ENCODE measurements at regions not wholly inside any gene's neighbourhood (a gene's known extent, or its start where the extent isn't known, plus 50 kb on each side); places are given as distances from the start of the nearest gene placed in this dataset.

DNA sequence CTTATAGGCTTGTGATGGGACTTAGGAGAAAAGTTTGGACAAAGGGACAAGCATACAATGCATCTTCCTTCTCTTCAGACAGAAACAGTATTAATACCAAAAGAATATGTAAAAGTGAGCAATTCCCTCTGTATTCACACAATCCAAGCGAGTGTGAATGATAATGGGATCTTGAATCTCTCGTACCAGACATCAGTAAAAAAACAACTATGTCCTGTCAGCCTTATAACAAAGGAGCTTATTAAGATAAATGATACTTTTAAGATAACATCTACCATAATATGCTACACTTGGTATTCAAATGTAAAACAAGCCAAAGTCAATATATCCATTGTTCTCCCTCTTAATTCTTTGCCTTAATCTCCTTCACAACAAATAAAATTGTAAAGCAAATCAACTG is 288.6 kb upstream of the CNTN6 start:
- no peak overlapping the region for H3K4me3 ChIP-seq (ENCODE audit: low read depth, low read length)
- TF ChIP-seq, protein P1, sequence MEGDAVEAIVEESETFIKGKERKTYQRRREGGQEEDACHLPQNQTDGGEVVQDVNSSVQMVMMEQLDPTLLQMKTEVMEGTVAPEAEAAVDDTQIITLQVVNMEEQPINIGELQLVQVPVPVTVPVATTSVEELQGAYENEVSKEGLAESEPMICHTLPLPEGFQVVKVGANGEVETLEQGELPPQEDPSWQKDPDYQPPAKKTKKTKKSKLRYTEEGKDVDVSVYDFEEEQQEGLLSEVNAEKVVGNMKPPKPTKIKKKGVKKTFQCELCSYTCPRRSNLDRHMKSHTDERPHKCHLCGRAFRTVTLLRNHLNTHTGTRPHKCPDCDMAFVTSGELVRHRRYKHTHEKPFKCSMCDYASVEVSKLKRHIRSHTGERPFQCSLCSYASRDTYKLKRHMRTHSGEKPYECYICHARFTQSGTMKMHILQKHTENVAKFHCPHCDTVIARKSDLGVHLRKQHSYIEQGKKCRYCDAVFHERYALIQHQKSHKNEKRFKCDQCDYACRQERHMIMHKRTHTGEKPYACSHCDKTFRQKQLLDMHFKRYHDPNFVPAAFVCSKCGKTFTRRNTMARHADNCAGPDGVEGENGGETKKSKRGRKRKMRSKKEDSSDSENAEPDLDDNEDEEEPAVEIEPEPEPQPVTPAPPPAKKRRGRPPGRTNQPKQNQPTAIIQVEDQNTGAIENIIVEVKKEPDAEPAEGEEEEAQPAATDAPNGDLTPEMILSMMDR (IDR thresholded peaks at IDR 0.05; ENCODE audit: low read depth, low read length, missing control alignments) = no peak
- no peak for DNase-seq (ENCODE audit: low read depth)

DNA sequence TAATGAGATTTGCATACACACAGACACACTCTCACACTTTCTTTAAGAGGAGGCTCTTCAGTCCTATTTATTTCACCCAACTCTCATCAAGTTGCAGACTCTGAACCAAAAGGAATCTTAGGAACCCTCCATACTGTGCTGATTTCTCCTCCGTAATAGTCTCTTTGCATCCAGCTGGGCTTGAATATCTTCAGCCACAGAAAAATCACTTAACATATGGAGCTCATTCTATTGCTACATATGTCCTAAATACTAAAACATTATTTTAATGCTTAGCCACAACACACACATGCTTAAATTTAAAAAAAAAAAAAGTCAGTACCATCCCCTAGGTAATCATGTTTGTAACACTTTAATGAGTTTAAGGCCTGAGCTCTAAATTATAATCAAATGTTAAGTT is 287.5 kb upstream of the CNTN6 start:
- no peak overlapping the region for H3K4me3 ChIP-seq (ENCODE audit: low read depth, low read length)
- TF ChIP-seq, protein P1 (IDR thresholded peaks at IDR 0.05; ENCODE audit: low read depth, low read length, missing control alignments) = no peak
- DNase-seq (ENCODE audit: low read depth) = no peak

DNA sequence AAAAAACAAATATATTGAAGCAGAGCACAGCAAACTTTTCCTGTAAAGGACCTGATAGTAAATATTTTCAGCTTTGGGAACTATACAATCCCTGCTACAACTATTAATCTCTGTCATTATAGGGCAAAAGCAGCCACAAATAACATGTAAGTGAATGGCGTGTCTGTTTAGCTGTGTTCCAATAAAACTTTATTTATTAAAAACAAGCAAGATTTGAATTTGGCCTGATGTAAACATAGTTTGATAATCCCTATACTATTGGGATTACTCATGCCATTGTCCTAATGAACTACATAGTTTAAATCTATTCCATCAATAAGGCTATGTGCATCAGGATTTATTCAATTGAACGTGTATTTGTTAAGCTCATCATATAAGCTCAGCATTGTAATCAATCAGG is 286.8 kb upstream of the CNTN6 start:
- H3K4me3 ChIP-seq (ENCODE audit: low read depth, low read length) = no peak overlapping the region
- DNase-seq (ENCODE audit: low read depth) = no peak
- TF ChIP-seq, protein P1 (IDR thresholded peaks at IDR 0.05; ENCODE audit: low read depth, low read length, missing control alignments) = no peak

DNA sequence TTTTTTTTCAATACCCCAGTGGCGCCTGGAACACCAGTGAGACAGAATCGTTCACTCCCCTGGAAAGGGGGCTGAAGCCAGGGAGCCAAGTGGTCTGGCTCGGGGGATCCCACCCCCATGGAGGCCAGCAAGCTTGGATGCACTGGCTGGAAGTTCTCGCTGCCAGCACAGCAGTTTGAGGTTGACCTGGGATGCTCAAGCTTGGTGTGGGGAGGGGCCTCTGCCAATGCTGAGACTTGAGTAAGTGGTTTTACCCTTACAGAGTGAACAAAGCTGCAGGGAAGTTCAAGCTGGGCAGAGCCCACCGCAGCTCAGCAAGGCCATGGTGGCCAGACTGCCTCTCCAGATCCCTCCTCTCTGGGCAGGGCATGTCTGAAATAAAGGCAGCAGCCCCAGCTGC is 276.2 kb upstream of the CNTN6 start:
- no peak for DNase-seq (ENCODE audit: low read depth)
- TF ChIP-seq, protein P1 (IDR thresholded peaks at IDR 0.05; ENCODE audit: low read depth, low read length, missing control alignments) = no peak

DNA sequence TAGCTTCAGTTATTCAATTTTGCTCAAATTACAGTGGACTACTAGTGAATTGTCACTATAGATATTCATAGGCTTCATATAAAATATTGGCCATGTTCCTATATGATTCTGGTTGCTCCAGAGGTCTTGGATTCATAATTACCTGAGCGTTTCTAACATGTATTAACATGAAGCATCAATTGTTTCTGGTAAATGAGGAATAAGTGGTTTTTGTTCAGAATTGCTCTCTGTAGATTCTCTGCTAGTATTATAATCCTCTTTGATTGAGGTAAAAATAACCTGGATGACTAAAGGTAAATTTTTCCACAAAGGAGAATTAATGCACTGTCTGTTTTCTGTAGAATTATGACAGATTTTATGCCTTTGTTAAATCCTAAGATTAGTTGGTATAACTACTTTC is 258.1 kb upstream of the CNTN6 start:
- no peak overlapping the region for H3K4me3 ChIP-seq (ENCODE audit: low read depth, low read length)
- DNase-seq (ENCODE audit: low read depth) = no peak
- TF ChIP-seq, protein P1 (IDR thresholded peaks at IDR 0.05; ENCODE audit: low read depth, low read length, missing control alignments) = no peak

More for the DNA sequence above, 276.2 kb upstream of the CNTN6 start:
- no peak overlapping the region for H3K4me3 ChIP-seq (ENCODE audit: low read depth, low read length)

DNA sequence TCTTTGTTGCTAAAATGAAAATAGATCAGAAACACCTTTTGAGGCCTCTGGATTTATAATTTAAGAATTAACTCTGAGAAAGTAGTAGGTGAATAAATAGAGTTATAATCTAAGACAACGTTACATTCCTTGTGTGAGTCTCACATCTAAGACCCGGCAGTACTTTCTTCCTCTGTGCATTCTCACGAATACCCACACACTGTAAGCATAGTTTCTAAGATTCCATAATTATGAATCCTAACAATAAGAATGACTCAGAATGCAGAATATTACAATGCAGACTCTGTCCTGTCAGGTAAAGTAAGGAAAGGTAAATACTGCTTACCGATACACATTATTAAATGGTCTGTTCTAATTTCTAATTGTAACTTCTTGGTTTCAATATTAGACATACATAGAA is 257.7 kb upstream of the CNTN6 start:
- DNase-seq (ENCODE audit: low read depth) = no peak
- TF ChIP-seq, protein P1 (IDR thresholded peaks at IDR 0.05; ENCODE audit: low read depth, low read length, missing control alignments) = no peak
- no peak overlapping the region for H3K4me3 ChIP-seq (ENCODE audit: low read depth, low read length)

DNA sequence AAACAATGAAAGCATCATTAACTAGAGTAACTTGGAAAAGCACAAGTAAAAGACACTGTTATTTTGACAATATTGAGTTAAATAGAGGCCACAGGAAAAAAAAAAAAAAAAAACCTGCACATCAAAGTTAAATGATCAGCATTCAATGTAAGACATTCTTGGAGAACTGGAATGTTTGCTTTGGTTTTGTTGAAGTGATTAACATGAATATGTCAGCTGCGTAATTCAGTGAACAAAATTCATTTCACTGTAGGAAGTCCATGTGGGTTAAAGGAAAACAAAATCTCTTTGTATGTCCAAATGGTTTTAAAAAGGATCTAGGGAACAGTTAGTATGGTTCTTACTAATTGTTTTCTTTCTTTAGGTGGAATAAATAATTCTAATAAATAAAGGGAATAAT is 252.8 kb upstream of the CNTN6 start:
- no peak for DNase-seq (ENCODE audit: low read depth)
- no peak overlapping the region for H3K4me3 ChIP-seq (ENCODE audit: low read depth, low read length)
- TF ChIP-seq, protein P1 (IDR thresholded peaks at IDR 0.05; ENCODE audit: low read depth, low read length, missing control alignments) = no peak

All from GM12864 (cell line).